Osteoblast (primary cell): ENCODE measurements at regions not wholly inside any gene's neighbourhood (a gene's known extent, or its start where the extent isn't known, plus 50 kb on each side); places are given as distances from the start of the nearest gene placed in this dataset.

Experiments used
- DNase-seq: peaks from one replicate; pipeline ENCODE4 v3.0.0; 2011; ENCODE audit warnings: low spot score, mixed read lengths; ENCODE audit not compliant: insufficient read length; ENCODE audit errors: missing footprints
- H2AFZ ChIP-seq: 2 replicates; pipeline ENCODE4 v1.6.0; 2011; ENCODE audit warnings: mild to moderate bottlenecking, low read length
- H3K27ac ChIP-seq: 2 replicates; pipeline ENCODE4 v1.5.1; 2011; ENCODE audit warnings: mild to moderate bottlenecking, low read depth, low read length, moderate library complexity
- H3K27me3 ChIP-seq: 2 replicates; pipeline ENCODE4 v1.6.0; 2012; ENCODE audit warnings: mild to moderate bottlenecking, control low read depth, inconsistent platforms, low read length, moderate library complexity; ENCODE audit not compliant: insufficient read depth
- H3K36me3 ChIP-seq: 2 replicates; pipeline ENCODE4 v1.5.1; 2011; ENCODE audit warnings: mild to moderate bottlenecking, low read length, control low read depth, moderate library complexity; ENCODE audit not compliant: insufficient read depth
- H3K4me1 ChIP-seq: 2 replicates; pipeline ENCODE4 v1.5.1; 2011; ENCODE audit warnings: mild to moderate bottlenecking, low read length, control low read depth, moderate library complexity; ENCODE audit not compliant: insufficient read depth
- H3K4me2 ChIP-seq: 2 replicates; pipeline ENCODE4 v1.6.0; 2011; ENCODE audit warnings: mild to moderate bottlenecking, low read length; ENCODE audit not compliant: insufficient read depth
- H3K4me3 ChIP-seq: fragments of 200-600 bp; sonication (generic); 3 replicates; pipeline ENCODE4 v1.5.1; 2012; ENCODE audit warnings: mild to moderate bottlenecking, low read length, inconsistent platforms; ENCODE audit not compliant: insufficient read depth
- H3K79me2 ChIP-seq: 2 replicates; pipeline ENCODE4 v1.6.0; 2012; ENCODE audit warnings: mild to moderate bottlenecking, low read length, control low read depth, inconsistent platforms; ENCODE audit not compliant: insufficient read depth
- H3K9me3 ChIP-seq: 2 replicates; pipeline ENCODE4 v1.5.1; 2011; ENCODE audit warnings: low read depth, low read length, control low read depth
- H4K20me1 ChIP-seq: 2 replicates; pipeline ENCODE4 v1.6.0; 2012; ENCODE audit warnings: mild to moderate bottlenecking, low read length, control low read depth; ENCODE audit not compliant: insufficient read depth
- TF ChIP-seq, protein P1 (sequence below): IDR thresholded peaks from 2 replicates; pipeline ENCODE4 v1.5.1; 2011; ENCODE audit warnings: mild to moderate bottlenecking, low read depth, low read length, moderate library complexity; ENCODE audit errors: extremely low read depth

DNA sequence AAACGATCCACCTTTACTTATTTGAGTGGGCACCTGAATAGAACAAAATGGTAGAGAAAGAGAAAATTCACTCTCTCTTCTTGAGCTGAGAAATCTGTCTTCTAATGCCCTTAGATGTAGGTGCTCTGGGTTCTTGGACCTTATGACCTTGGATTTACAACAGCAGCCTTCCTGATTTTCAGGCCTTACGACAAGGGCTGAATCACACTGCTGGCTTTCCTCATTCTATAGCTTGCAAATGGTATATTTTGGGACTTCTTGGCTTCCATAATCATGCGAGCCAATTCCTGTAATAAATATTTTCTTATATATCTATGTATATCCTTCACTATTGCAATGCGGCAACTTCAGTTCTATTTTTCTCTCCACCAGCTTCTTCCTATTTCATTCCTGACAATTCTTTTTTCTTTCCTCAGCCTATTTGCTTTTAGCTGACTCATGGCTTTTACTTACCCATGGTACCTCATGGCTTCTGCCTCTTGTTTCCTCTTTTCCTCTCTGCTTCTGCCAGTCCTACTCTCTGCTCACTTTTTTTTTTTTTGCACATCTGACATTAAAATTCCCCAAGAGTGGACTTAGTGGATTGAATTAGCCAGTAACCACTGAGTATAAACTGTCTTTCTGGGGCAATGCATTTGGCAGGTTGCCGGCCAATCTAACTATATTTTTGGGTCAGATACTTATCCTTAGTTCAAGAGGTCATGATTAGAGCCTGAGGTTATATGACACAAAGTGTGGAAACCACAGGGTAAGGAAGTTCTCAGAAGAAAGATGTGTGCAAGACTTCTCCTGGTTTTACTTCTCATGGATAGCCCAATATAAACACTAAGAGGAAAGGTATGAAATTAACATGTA, 359.5 kb downstream of the TMEM135 start:
- Histone ChIP-seq H3K4me1 (no peaks in the 10 kb centered on the region), H3K27ac (no peak overlapping the region), H3K27me3 (no peaks in the 10 kb centered on the region), H3K36me3 (no peaks in the 10 kb centered on the region), H3K79me2 (no peaks in the 10 kb centered on the region), H2AFZ (no peak overlapping the region), H3K9me3 (no peaks in the 10 kb centered on the region), H3K4me2 (no peak overlapping the region), H3K4me3 (no peak overlapping the region), H4K20me1 (no peaks in the 10 kb centered on the region)
- DNase-seq, result no peak
- TF ChIP-seq, protein P1, sequence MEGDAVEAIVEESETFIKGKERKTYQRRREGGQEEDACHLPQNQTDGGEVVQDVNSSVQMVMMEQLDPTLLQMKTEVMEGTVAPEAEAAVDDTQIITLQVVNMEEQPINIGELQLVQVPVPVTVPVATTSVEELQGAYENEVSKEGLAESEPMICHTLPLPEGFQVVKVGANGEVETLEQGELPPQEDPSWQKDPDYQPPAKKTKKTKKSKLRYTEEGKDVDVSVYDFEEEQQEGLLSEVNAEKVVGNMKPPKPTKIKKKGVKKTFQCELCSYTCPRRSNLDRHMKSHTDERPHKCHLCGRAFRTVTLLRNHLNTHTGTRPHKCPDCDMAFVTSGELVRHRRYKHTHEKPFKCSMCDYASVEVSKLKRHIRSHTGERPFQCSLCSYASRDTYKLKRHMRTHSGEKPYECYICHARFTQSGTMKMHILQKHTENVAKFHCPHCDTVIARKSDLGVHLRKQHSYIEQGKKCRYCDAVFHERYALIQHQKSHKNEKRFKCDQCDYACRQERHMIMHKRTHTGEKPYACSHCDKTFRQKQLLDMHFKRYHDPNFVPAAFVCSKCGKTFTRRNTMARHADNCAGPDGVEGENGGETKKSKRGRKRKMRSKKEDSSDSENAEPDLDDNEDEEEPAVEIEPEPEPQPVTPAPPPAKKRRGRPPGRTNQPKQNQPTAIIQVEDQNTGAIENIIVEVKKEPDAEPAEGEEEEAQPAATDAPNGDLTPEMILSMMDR, result no peak

- H3K4me1 ChIP-seq, result no peaks in the 10 kb centered on the region
- no peaks in the 10 kb centered on the region for H3K9me3 ChIP-seq
- H3K27ac ChIP-seq, result no peak overlapping the region
- no peak overlapping the region for H3K4me2 ChIP-seq
- H4K20me1 ChIP-seq, result no peaks in the 10 kb centered on the region
- H3K79me2 ChIP-seq, result no peaks in the 10 kb centered on the region
- no peaks in the 10 kb centered on the region for H3K36me3 ChIP-seq
- no peaks in the 10 kb centered on the region for H3K27me3 ChIP-seq
- TF ChIP-seq, protein P1, result no peak
- no peak overlapping the region for H2AFZ ChIP-seq
- H3K4me3 ChIP-seq, result no peak overlapping the region
- DNase-seq, result no peak
These were observed 357.2 kb downstream of the TMEM135 start for GRCh38 chr11:87394924-87395323.

- H3K36me3 ChIP-seq, result no peaks in the 10 kb centered on the region
- H3K27ac ChIP-seq, result no peak overlapping the region
- H3K4me1 ChIP-seq, result no peaks in the 10 kb centered on the region
- no peaks in the 10 kb centered on the region for H3K9me3 ChIP-seq
- no peak overlapping the region for H3K4me3 ChIP-seq
- TF ChIP-seq, protein P1, result no peak
- no peak for DNase-seq
- no peak overlapping the region for H2AFZ ChIP-seq
- no peaks in the 10 kb centered on the region for H4K20me1 ChIP-seq
- no peaks in the 10 kb centered on the region for H3K79me2 ChIP-seq
- no peak overlapping the region for H3K4me2 ChIP-seq
- H3K27me3 ChIP-seq, result no peaks in the 10 kb centered on the region
These were observed 354.9 kb downstream of the TMEM135 start for GRCh38 chr11:87392665-87393064.

DNA sequence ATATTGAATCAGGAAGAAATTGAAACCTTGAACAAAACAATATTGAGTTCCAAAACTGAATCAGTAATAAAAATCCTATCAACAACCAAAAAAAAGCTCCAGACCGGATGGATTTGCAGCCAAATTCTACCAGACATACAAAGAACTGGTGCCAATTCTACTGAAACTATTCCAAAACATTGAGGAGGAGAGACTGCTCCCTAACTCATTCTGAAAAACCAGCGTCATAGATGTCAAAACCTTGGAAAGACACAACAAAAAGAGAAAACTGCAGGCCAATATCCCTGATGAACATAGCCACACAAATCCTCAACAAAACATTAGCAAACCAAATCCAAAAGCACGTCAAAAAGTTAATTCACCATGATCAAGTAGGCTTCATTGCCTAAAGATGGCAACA, 353.8 kb downstream of the TMEM135 start:
- Histone ChIP-seq H3K4me2 (no peak overlapping the region), H3K79me2 (no peaks in the 10 kb centered on the region), H3K27me3 (no peaks in the 10 kb centered on the region), H3K27ac (no peak overlapping the region), H4K20me1 (no peaks in the 10 kb centered on the region), H3K4me3 (no peak overlapping the region), H3K4me1 (no peaks in the 10 kb centered on the region), H3K9me3 (no peaks in the 10 kb centered on the region), H3K36me3 (no peaks in the 10 kb centered on the region), H2AFZ (no peak overlapping the region)
- TF ChIP-seq, protein P1, result no peak
- DNase-seq, result no peak
